Common myeloid progenitor, CD34-positive (primary cell): ENCODE measurements at regions not wholly inside any gene's neighbourhood (a gene's known extent, or its start where the extent isn't known, plus 50 kb on each side); places are given as distances from the start of the nearest gene placed in this dataset.

Experiments used
- CTCF ChIA-PET: fragments of 350-600 bp; sonication (Branson Sonifier 250); formaldehyde crosslinking; loops from one replicate; lab custom pipeline; 2021; ENCODE audit warnings: antibody characterized with exemption; lab: Charles Lee
- POLR2A ChIA-PET: fragments of 350-600 bp; sonication (Branson Sonifier 250); formaldehyde crosslinking; loops from one replicate; lab custom pipeline; 2021; ENCODE audit warnings: antibody characterized with exemption; lab: Charles Lee
- DNase-seq, 3 donors: peaks; one replicate each; pipeline versions ENCODE4 v3.0.0 to v3.0.0-alpha.2; 2013
- H3K27ac ChIP-seq, 2 experiments: 1 replicate in 1 of 2; 2 replicates in 1 of 2; pipeline ENCODE4 v1.7.0; 2013; ENCODE audit warnings: inconsistent platforms in 2 of 2, low read length in 2 of 2, mild to moderate bottlenecking in 2 of 2, low read depth in 1 of 2, moderate library complexity in 1 of 2; ENCODE audit not compliant: severe bottlenecking in 2 of 2, insufficient read depth in 1 of 2, poor library complexity in 1 of 2
- H3K27me3 ChIP-seq, 5 experiments: replicated peaks in 2 of 5; 1 replicate in 3 of 5; 2 replicates in 2 of 5; pipeline versions ENCODE4 v1.6.1 to v1.7.0; 2013; ENCODE audit warnings: low read length in 4 of 5, mild to moderate bottlenecking in 2 of 5, moderate library complexity in 2 of 5, inconsistent platforms in 1 of 5; ENCODE audit not compliant: insufficient read depth in 5 of 5, control insufficient read depth in 4 of 5
- H3K36me3 ChIP-seq, 4 experiments: 1 replicate in 2 of 4; 2 replicates in 2 of 4; pipeline versions ENCODE4 v1.6.1 to v1.7.0; 2013; ENCODE audit warnings: low read length in 3 of 4, control low read depth in 1 of 4, mild to moderate bottlenecking in 1 of 4; ENCODE audit not compliant: control insufficient read depth in 4 of 4, insufficient read depth in 4 of 4
- H3K4me1 ChIP-seq, 4 experiments: 1 replicate in 3 of 4; 2 replicates in 1 of 4; pipeline versions ENCODE4 v1.6.1 to v1.7.1; 2013; ENCODE audit warnings: low read length in 3 of 4, mild to moderate bottlenecking in 3 of 4, control low read depth in 1 of 4, inconsistent platforms in 1 of 4, moderate library complexity in 1 of 4; ENCODE audit not compliant: control insufficient read depth in 4 of 4, insufficient read depth in 4 of 4; ENCODE audit errors: control extremely low read depth in 1 of 4
- H3K4me3 ChIP-seq, 7 experiments: 1 replicate in 4 of 7; 2 replicates in 3 of 7; pipeline versions ENCODE4 v1.5.1 to v1.7.0; 2013; ENCODE audit warnings: mild to moderate bottlenecking in 7 of 7, low read length in 6 of 7, moderate library complexity in 6 of 7, inconsistent platforms in 2 of 7, low read depth in 2 of 7, control low read depth in 1 of 7; ENCODE audit not compliant: insufficient read depth in 4 of 7, control insufficient read depth in 1 of 7; ENCODE audit errors: extremely low read depth in 1 of 7
- H3K9me3 ChIP-seq, 5 experiments: 1 replicate in 4 of 5; 2 replicates in 1 of 5; pipeline versions ENCODE4 v1.6.1 to v1.7.1; 2013; ENCODE audit warnings: low read length in 4 of 5, mild to moderate bottlenecking in 2 of 5, inconsistent platforms in 1 of 5, low read depth in 1 of 5, moderate library complexity in 1 of 5; ENCODE audit not compliant: control insufficient read depth in 4 of 5, insufficient read depth in 2 of 5; ENCODE audit errors: control extremely low read depth in 1 of 5
- WGBS: methylation state at CpG from one replicate; pipeline ENCODE4 v1.1.5; 2013; ENCODE audit not compliant: insufficient coverage; 5-methylcytosine and 5-hydroxymethylcytosine counted together

GRCh38 chr3:87175732-87176131 lies 51.4 kb upstream of the CHMP2B start:
- Histone ChIP-seq H3K9me3 (peaks cover 0 to 5% (median 0%) of the 10 kb centered on the region in 5 experiments), H3K27ac (no peak overlapping the region), H3K4me3 (no peak overlapping the region), H3K36me3 (no peaks in the 10 kb centered on the region), H3K4me1 (no peaks in the 10 kb centered on the region), H3K27me3 (no peaks in the 10 kb centered on the region)
- ChIA-PET CTCF (interaction anchor here (0.6 kb wide), 1 partner anchor 665 kb away, joined by 3 read pairs; no protein-coding TSS in a partner anchor), POLR2A (interaction anchor here (0.6 kb wide), 1 partner anchor 117 kb away, joined by 3 read pairs; no protein-coding TSS in a partner anchor)
- WGBS, result 100% methylated on average over 2 of the region's 2 CpGs
- no peak for DNase-seq

GRCh38 chr3:87173776-87174175 lies 53.3 kb upstream of the CHMP2B start:
- CTCF ChIA-PET, result no interaction called here
- Histone ChIP-seq H3K4me3 (no peak overlapping the region), H3K27ac (no peak overlapping the region), H3K4me1 (no peaks in the 10 kb centered on the region), H3K36me3 (no peaks in the 10 kb centered on the region), H3K9me3 (peaks cover 0 to 5% (median 0%) of the 10 kb centered on the region in 5 experiments), H3K27me3 (no peaks in the 10 kb centered on the region)
- DNase-seq, result peak in 2 of 3 donors; percentile 44 to 55
- POLR2A ChIA-PET, result no interaction called here
- WGBS, result no CpG with 5 or more reads among the region's 2 CpGs

- ChIA-PET POLR2A (no interaction called here), CTCF (no interaction called here)
- Histone ChIP-seq H3K36me3 (no peaks in the 10 kb centered on the region), H3K27ac (no peak overlapping the region), H3K9me3 (peaks cover 0 to 5% (median 0%) of the 10 kb centered on the region in 5 experiments), H3K4me3 (no peak overlapping the region), H3K27me3 (no peaks in the 10 kb centered on the region), H3K4me1 (no peaks in the 10 kb centered on the region)
- DNase-seq, result no peak
- 100% methylated on average over 3 of the region's 3 CpGs for WGBS
Measured at GRCh38 chr3:87173071-87173470, 54.0 kb upstream of the CHMP2B start.

GRCh38 chr3:87167628-87168456 lies 59.3 kb upstream of the CHMP2B start:
- no peaks in the 10 kb centered on the region for H3K36me3 ChIP-seq
- no peaks in the 10 kb centered on the region for H3K4me1 ChIP-seq
- CTCF ChIA-PET, result interaction anchor here (0.7 to 1.5 kb wide), 12 partner anchors 11 to 846 kb away, joined by 3 to 7 read pairs (median 3); no protein-coding TSS in a partner anchor
- WGBS, result 52% methylated on average over 9 of the region's 11 CpGs
- peak; percentile 48 to 77 (median 63) for DNase-seq
- POLR2A ChIA-PET, result no interaction called here
- no peaks in the 10 kb centered on the region for H3K27me3 ChIP-seq
- H3K4me3 ChIP-seq, result peak overlapping the region in 4 of 7 experiments; percentile 23 to 66 (median 48)
- no peaks in the 10 kb centered on the region for H3K9me3 ChIP-seq
- no peak overlapping the region for H3K27ac ChIP-seq

- Histone ChIP-seq H3K27ac (no peak overlapping the region), H3K4me3 (no peak overlapping the region), H3K4me1 (no peaks in the 10 kb centered on the region), H3K27me3 (peaks cover 0 to 4% (median 0%) of the 10 kb centered on the region in 5 experiments), H3K36me3 (no peaks in the 10 kb centered on the region), H3K9me3 (no peaks in the 10 kb centered on the region)
- DNase-seq, result no peak
- WGBS, result no CpG with 5 or more reads among the region's 3 CpGs
- ChIA-PET POLR2A (no interaction called here), CTCF (no interaction called here)
Measured at GRCh38 chr3:87164245-87164644, 62.9 kb upstream of the CHMP2B start.

GRCh38 chr3:87161851-87162250 lies 65.3 kb upstream of the CHMP2B start:
- no peaks in the 10 kb centered on the region for H3K4me1 ChIP-seq
- H3K36me3 ChIP-seq, result no peaks in the 10 kb centered on the region
- peaks cover 0 to 4% (median 0%) of the 10 kb centered on the region in 5 experiments for H3K27me3 ChIP-seq
- H3K27ac ChIP-seq, result no peak overlapping the region
- no peak overlapping the region for H3K4me3 ChIP-seq
- no peak for DNase-seq
- no peaks in the 10 kb centered on the region for H3K9me3 ChIP-seq
- ChIA-PET POLR2A (no interaction called here), CTCF (interaction anchor here (0.7 to 1.0 kb wide), 2 partner anchors 10 to 45 kb away, joined by 3 read pairs; no protein-coding TSS in a partner anchor)
- no CpG with 5 or more reads among the region's 3 CpGs for WGBS

GRCh38 chr3:87161417-87161816 lies 65.7 kb upstream of the CHMP2B start:
- no CpG with 5 or more reads among the region's 1 CpG for WGBS
- H3K27me3 ChIP-seq, result peaks cover 0 to 4% (median 0%) of the 10 kb centered on the region in 5 experiments
- H3K9me3 ChIP-seq, result no peaks in the 10 kb centered on the region
- no peak for DNase-seq
- H3K4me3 ChIP-seq, result no peak overlapping the region
- no peaks in the 10 kb centered on the region for H3K36me3 ChIP-seq
- ChIA-PET CTCF (interaction anchor here (1.0 kb wide), 1 partner anchor 45 kb away, joined by 3 read pairs; no protein-coding TSS in a partner anchor), POLR2A (no interaction called here)
- no peaks in the 10 kb centered on the region for H3K4me1 ChIP-seq
- H3K27ac ChIP-seq, result no peak overlapping the region
